ENCODE measurements at regions not wholly inside any gene's neighbourhood (a gene's known extent, or its start where the extent isn't known, plus 50 kb on each side); places are given as distances from the start of the nearest gene placed in this dataset.

- no peak for ATAC-seq
- Histone ChIP-seq H3K4me3 (no peak overlapping the region), H2AFZ (no peak overlapping the region), H4K20me1 (replicated peaks; ENCODE audit: insufficient read depth) (no peaks in the 10 kb centered on the region), H3K4me1 (ENCODE audit: insufficient read depth) (no peaks in the 10 kb centered on the region), H3K4me2 (no peak overlapping the region), H3K36me3 (ENCODE audit: insufficient read depth) (no peaks in the 10 kb centered on the region), H3K9me2 (ENCODE audit: insufficient read depth) (no peaks in the 10 kb centered on the region), H3K79me2 (replicated peaks; ENCODE audit: insufficient read depth) (no peaks in the 10 kb centered on the region), H3F3A (replicated peaks; ENCODE audit: low read depth) (no peaks in the 10 kb centered on the region), H3K27me3 (ENCODE audit: insufficient read depth) (no peaks in the 10 kb centered on the region), H3K27ac (ENCODE audit: low read depth) (no peak overlapping the region)
- Mint-ChIP-seq H3K27me3 (ENCODE audit: insufficient read depth, low read depth, poor library complexity) (no peaks in the 10 kb centered on the region), H3K36me3 (ENCODE audit: low read depth) (no peaks in the 10 kb centered on the region), H3K9me3 (no peaks in the 10 kb centered on the region), H3K4me1 (no peaks in the 10 kb centered on the region; the same call in 2 of the 3 replicates), H3K4me3 (no peak overlapping the region), H3K27ac (no peak overlapping the region)
- no peak for TF ChIP-seq NANOG (IDR thresholded peaks at IDR 0.05; ENCODE audit: borderline replicate concordance)
- TF ChIP-seq CTCF (conservative IDR thresholded peaks at IDR 0.05; ENCODE audit: low read depth in 2 of 2): no peak
- no peak for TF ChIP-seq STAT1 (IDR thresholded peaks at IDR 0.05; ENCODE audit: unreplicated experiment)
- TF ChIP-seq ZNF114 (CRISPR knock-in tag; IDR thresholded peaks at IDR 0.05): no peak
- no peak for DNase-seq (ENCODE audit: low spot score)
Observed at GRCh38 chr5:30894811-30895210, 298.7 kb upstream of the CDH6 start.

- no peak overlapping the region for H3K27ac ChIP-seq (ENCODE audit: low read depth)
- no peaks in the 10 kb centered on the region for H3K27me3 ChIP-seq (ENCODE audit: insufficient read depth)
- ATAC-seq (no peak), DNase-seq (ENCODE audit: low spot score) (no peak)
- peaks cover 12% of the 10 kb centered on the region; the same call in 1 of the 2 replicates for H3K9me2 ChIP-seq (ENCODE audit: insufficient read depth)
- H3F3A ChIP-seq (replicated peaks; ENCODE audit: low read depth): no peaks in the 10 kb centered on the region
- no peaks in the 10 kb centered on the region for H3K4me1 ChIP-seq (ENCODE audit: insufficient read depth)
- Mint-ChIP-seq H3K27ac (no peak overlapping the region), H3K4me3 (no peak overlapping the region), H3K36me3 (ENCODE audit: low read depth) (no peaks in the 10 kb centered on the region), H3K9me3 (no peaks in the 10 kb centered on the region), H3K4me1 (no peaks in the 10 kb centered on the region), H3K27me3 (ENCODE audit: insufficient read depth, low read depth, poor library complexity) (no peaks in the 10 kb centered on the region)
- H3K36me3 ChIP-seq (ENCODE audit: insufficient read depth): no peaks in the 10 kb centered on the region
- H3K4me2 ChIP-seq: no peak overlapping the region
- H4K20me1 ChIP-seq (replicated peaks; ENCODE audit: insufficient read depth): no peaks in the 10 kb centered on the region
- H3K79me2 ChIP-seq (replicated peaks; ENCODE audit: insufficient read depth): no peaks in the 10 kb centered on the region
- TF ChIP-seq JUNB (IDR thresholded peaks at IDR 0.05; ENCODE audit: unreplicated experiment): no peak
- TF ChIP-seq CTCF (conservative IDR thresholded peaks at IDR 0.05; ENCODE audit: low read depth in 2 of 2): no peak
- TF ChIP-seq STAT1 (IDR thresholded peaks at IDR 0.05; ENCODE audit: unreplicated experiment): no peak
- H3K4me3 ChIP-seq: no peak overlapping the region
- H2AFZ ChIP-seq: no peak overlapping the region
Observed at GRCh38 chr5:30891660-30892059, 301.8 kb upstream of the CDH6 start.

- no peak overlapping the region for H2AFZ ChIP-seq
- H4K20me1 ChIP-seq (replicated peaks; ENCODE audit: insufficient read depth): no peaks in the 10 kb centered on the region
- H3K4me1 ChIP-seq (ENCODE audit: insufficient read depth): no peaks in the 10 kb centered on the region
- H3K36me3 ChIP-seq (ENCODE audit: insufficient read depth): no peaks in the 10 kb centered on the region
- peaks cover 12% of the 10 kb centered on the region; the same call in 1 of the 2 replicates for H3K9me2 ChIP-seq (ENCODE audit: insufficient read depth)
- DNase-seq (ENCODE audit: low spot score) (no peak), ATAC-seq (no peak)
- H3K4me3 ChIP-seq: no peak overlapping the region
- H3K4me1 Mint-ChIP-seq: no peaks in the 10 kb centered on the region
- H3K27me3 ChIP-seq (ENCODE audit: insufficient read depth): no peaks in the 10 kb centered on the region
- no peak overlapping the region for H3K4me3 Mint-ChIP-seq
- H3K4me2 ChIP-seq: no peak overlapping the region
- no peaks in the 10 kb centered on the region for H3K79me2 ChIP-seq (replicated peaks; ENCODE audit: insufficient read depth)
- H3K27ac Mint-ChIP-seq: no peak overlapping the region
- no peak overlapping the region for H3K27ac ChIP-seq (ENCODE audit: low read depth)
- H3K9me3 Mint-ChIP-seq: no peaks in the 10 kb centered on the region
- H3K36me3 Mint-ChIP-seq (ENCODE audit: low read depth): no peaks in the 10 kb centered on the region
- H3K27me3 Mint-ChIP-seq (ENCODE audit: insufficient read depth, low read depth, poor library complexity): no peaks in the 10 kb centered on the region
- H3F3A ChIP-seq (replicated peaks; ENCODE audit: low read depth): no peaks in the 10 kb centered on the region
- TF ChIP-seq STAT1 (IDR thresholded peaks at IDR 0.05; ENCODE audit: unreplicated experiment) (no peak), ETS1 (IDR thresholded peaks at IDR 0.05) (no peak), CTCF (conservative IDR thresholded peaks at IDR 0.05; ENCODE audit: low read depth in 2 of 2) (no peak), POLR2AphosphoS5 (IDR thresholded peaks at IDR 0.05; ENCODE audit: low read depth) (no peak), EZH2 (IDR thresholded peaks at IDR 0.05; ENCODE audit: low read depth, unreplicated experiment) (no peak)
Observed at GRCh38 chr5:30890377-30890776, 303.1 kb upstream of the CDH6 start.

All from GM23338 (cell line).